Lower lobe of right lung (tissue), 2 donors: ENCODE measurements at regions not wholly inside any gene's neighbourhood (a gene's known extent, or its start where the extent isn't known, plus 50 kb on each side); places are given as distances from the start of the nearest gene placed in this dataset.

Source experiments
- ATAC-seq, 2 donors: fragments of 200-7000 bp; cut with Tn5 transposase; one replicate each; pipeline ENCODE4 v1.9.1; 2020 to 2022; ENCODE audit warnings: mild to moderate bottlenecking in 2 of 2, moderate library complexity in 2 of 2
- DNase-seq: peaks from one replicate; pipeline ENCODE4 v3.0.0-alpha.2; 2020
- H3K27ac ChIP-seq: fragments of 200-600 bp; one replicate; pipeline ENCODE4 v1.8.0; 2022
- H3K27me3 ChIP-seq: fragments of 200-600 bp; one replicate; pipeline ENCODE4 v1.8.0; 2022; ENCODE audit warnings: low read depth
- H3K36me3 ChIP-seq: fragments of 200-600 bp; one replicate; pipeline ENCODE4 v1.8.0; 2022; ENCODE audit warnings: mild to moderate bottlenecking
- H3K4me1 ChIP-seq: fragments of 200-600 bp; one replicate; pipeline ENCODE4 v1.8.0; 2022
- H3K4me3 ChIP-seq: fragments of 200-600 bp; one replicate; pipeline ENCODE4 v1.8.0; 2022; ENCODE audit warnings: mild to moderate bottlenecking
- H3K9me3 ChIP-seq: fragments of 200-600 bp; one replicate; pipeline ENCODE4 v1.8.0; 2022
- intact Hi-C: fragments of 100-400 bp; cut with DNase I; formaldehyde crosslinking; loops from one replicate; pipeline ENCODE4 v1.11.0; 2022
- TF ChIP-seq, protein P1 (sequence below): fragments of 200-600 bp; IDR thresholded peaks from one replicate; pipeline ENCODE4 v1.8.0; 2022; ENCODE audit warnings: antibody characterized with exemption, mild to moderate bottlenecking
- donor health status: DM: no; HTN: yes; CAD: no; lungs with severe emphysema.

GRCh38 chr13:50340551-50341287 is 325.5 kb downstream of the KCNRG start:
- H3K4me3 ChIP-seq = no peak overlapping the region
- H3K9me3 ChIP-seq = peaks cover 5% of the 10 kb centered on the region
- no peaks in the 10 kb centered on the region for H3K4me1 ChIP-seq
- ATAC-seq (no peak), DNase-seq (no peak)
- TF ChIP-seq, protein P1, sequence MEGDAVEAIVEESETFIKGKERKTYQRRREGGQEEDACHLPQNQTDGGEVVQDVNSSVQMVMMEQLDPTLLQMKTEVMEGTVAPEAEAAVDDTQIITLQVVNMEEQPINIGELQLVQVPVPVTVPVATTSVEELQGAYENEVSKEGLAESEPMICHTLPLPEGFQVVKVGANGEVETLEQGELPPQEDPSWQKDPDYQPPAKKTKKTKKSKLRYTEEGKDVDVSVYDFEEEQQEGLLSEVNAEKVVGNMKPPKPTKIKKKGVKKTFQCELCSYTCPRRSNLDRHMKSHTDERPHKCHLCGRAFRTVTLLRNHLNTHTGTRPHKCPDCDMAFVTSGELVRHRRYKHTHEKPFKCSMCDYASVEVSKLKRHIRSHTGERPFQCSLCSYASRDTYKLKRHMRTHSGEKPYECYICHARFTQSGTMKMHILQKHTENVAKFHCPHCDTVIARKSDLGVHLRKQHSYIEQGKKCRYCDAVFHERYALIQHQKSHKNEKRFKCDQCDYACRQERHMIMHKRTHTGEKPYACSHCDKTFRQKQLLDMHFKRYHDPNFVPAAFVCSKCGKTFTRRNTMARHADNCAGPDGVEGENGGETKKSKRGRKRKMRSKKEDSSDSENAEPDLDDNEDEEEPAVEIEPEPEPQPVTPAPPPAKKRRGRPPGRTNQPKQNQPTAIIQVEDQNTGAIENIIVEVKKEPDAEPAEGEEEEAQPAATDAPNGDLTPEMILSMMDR = no peak
- H3K27ac ChIP-seq = no peak overlapping the region
- no peaks in the 10 kb centered on the region for H3K27me3 ChIP-seq
- H3K36me3 ChIP-seq = no peaks in the 10 kb centered on the region
- intact Hi-C loops = no loop called here

- intact Hi-C loops = no loop called here
- TF ChIP-seq, protein P1 = no peak
- Histone ChIP-seq H3K36me3 (no peaks in the 10 kb centered on the region), H3K27ac (no peak overlapping the region), H3K4me1 (no peaks in the 10 kb centered on the region), H3K9me3 (peaks cover 5% of the 10 kb centered on the region), H3K27me3 (no peaks in the 10 kb centered on the region), H3K4me3 (no peak overlapping the region)
- ATAC-seq (no peak), DNase-seq (no peak)
These were observed 326.3 kb downstream of the KCNRG start for GRCh38 chr13:50341526-50341925.

- intact Hi-C loops = no loop called here
- Histone ChIP-seq H3K9me3 (peaks cover 5% of the 10 kb centered on the region), H3K27ac (no peak overlapping the region), H3K27me3 (no peaks in the 10 kb centered on the region), H3K4me1 (no peaks in the 10 kb centered on the region), H3K36me3 (no peaks in the 10 kb centered on the region), H3K4me3 (no peak overlapping the region)
- DNase-seq (no peak), ATAC-seq (no peak)
- TF ChIP-seq, protein P1 = no peak
These were observed 329.5 kb downstream of the KCNRG start for GRCh38 chr13:50344717-50345116.

- Histone ChIP-seq H3K4me1 (no peaks in the 10 kb centered on the region), H3K27me3 (no peaks in the 10 kb centered on the region), H3K27ac (no peak overlapping the region), H3K4me3 (no peak overlapping the region), H3K36me3 (no peaks in the 10 kb centered on the region), H3K9me3 (peaks cover 5% of the 10 kb centered on the region)
- ATAC-seq (no peak), DNase-seq (no peak)
- TF ChIP-seq, protein P1 = no peak
- intact Hi-C loops = no loop called here
These were observed 330.6 kb downstream of the KCNRG start for GRCh38 chr13:50345804-50346203.

GRCh38 chr13:50348371-50348770 is 333.1 kb downstream of the KCNRG start:
- ATAC-seq = no peak
- Histone ChIP-seq H3K27ac (no peak overlapping the region), H3K4me3 (no peak overlapping the region), H3K27me3 (no peaks in the 10 kb centered on the region), H3K36me3 (no peaks in the 10 kb centered on the region), H3K4me1 (peaks cover under 1% of the 10 kb centered on the region), H3K9me3 (no peaks in the 10 kb centered on the region)
- no peak for DNase-seq
- TF ChIP-seq, protein P1 = no peak
- intact Hi-C loops = no loop called here
